Thyroid gland (tissue), 4 donors: ENCODE measurements at regions not wholly inside any gene's neighbourhood (a gene's known extent, or its start where the extent isn't known, plus 50 kb on each side); places are given as distances from the start of the nearest gene placed in this dataset.

Source experiments
- POLR2A ChIP-seq, 2 donors: fragments of 450-650 bp; IDR thresholded peaks; one replicate each; pipeline ENCODE4 v1.6.1; 2017; ENCODE audit warnings: antibody characterized with exemption in 2 of 2, mild to moderate bottlenecking in 2 of 2, moderate library complexity in 1 of 2
- TF ChIP-seq, protein P1 (sequence below), 6 experiments: fragments of 200-600 bp in 3 of 6; fragments of 450-650 bp in 3 of 6; sonication (generic) in 3 of 6; IDR thresholded peaks; one replicate each; pipeline ENCODE4 v1.5.1; 2016 to 2019; ENCODE audit warnings: antibody characterized with exemption in 6 of 6, mild to moderate bottlenecking in 2 of 6, inconsistent platforms in 1 of 6, moderate library complexity in 1 of 6

DNA sequence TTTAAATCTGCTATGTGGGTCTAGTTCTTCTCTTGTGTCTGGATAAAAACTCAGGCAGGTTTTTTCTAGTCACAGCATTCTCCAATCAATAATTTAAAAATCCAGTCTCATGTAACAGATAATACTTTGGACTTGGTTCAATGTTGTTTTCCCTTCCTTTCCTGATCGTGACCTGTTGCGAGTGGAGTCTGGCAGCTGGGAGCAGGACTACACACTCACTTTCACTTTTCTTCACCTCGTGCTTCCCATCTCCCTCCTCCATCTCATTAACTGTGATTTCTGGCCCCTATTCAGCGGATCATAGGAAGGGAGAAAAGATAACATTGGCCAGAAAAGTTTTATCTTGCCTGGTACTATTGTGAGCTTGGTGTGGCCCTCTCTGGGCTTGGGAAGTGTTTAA lies 96.6 kb upstream of the GATB start:
- TF ChIP-seq, protein P1, sequence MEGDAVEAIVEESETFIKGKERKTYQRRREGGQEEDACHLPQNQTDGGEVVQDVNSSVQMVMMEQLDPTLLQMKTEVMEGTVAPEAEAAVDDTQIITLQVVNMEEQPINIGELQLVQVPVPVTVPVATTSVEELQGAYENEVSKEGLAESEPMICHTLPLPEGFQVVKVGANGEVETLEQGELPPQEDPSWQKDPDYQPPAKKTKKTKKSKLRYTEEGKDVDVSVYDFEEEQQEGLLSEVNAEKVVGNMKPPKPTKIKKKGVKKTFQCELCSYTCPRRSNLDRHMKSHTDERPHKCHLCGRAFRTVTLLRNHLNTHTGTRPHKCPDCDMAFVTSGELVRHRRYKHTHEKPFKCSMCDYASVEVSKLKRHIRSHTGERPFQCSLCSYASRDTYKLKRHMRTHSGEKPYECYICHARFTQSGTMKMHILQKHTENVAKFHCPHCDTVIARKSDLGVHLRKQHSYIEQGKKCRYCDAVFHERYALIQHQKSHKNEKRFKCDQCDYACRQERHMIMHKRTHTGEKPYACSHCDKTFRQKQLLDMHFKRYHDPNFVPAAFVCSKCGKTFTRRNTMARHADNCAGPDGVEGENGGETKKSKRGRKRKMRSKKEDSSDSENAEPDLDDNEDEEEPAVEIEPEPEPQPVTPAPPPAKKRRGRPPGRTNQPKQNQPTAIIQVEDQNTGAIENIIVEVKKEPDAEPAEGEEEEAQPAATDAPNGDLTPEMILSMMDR (IDR thresholded peaks at IDR 0.05), result no peak
- no peak for TF ChIP-seq POLR2A (IDR thresholded peaks at IDR 0.05)
